Transverse colon (tissue), 4 donors: ENCODE measurements at regions not wholly inside any gene's neighbourhood (a gene's known extent, or its start where the extent isn't known, plus 50 kb on each side); places are given as distances from the start of the nearest gene placed in this dataset.

Experiments used
- DNase-seq: peaks from one replicate; pipeline ENCODE4 v3.0.0-alpha.2; 2019
- H3K27ac ChIP-seq, 4 donors: fragments of 200-600 bp; sonication (generic); 2 replicates each; pipeline ENCODE4 v1.5.1; 2016 to 2018; ENCODE audit warnings: inconsistent platforms in 4 of 4
- H3K27me3 ChIP-seq: fragments of 200-600 bp; sonication (generic); 2 replicates; pipeline ENCODE4 v1.5.1; 2017; ENCODE audit warnings: inconsistent platforms
- H3K36me3 ChIP-seq, 4 donors: fragments of 200-600 bp; sonication (generic); 2 replicates each; pipeline ENCODE4 v1.5.1; 2017 to 2019; ENCODE audit warnings: inconsistent platforms in 4 of 4
- H3K4me1 ChIP-seq, 4 donors: fragments of 200-600 bp; sonication (generic); 2 replicates each; pipeline ENCODE4 v1.5.1; 2017 to 2020; ENCODE audit warnings: inconsistent platforms in 4 of 4
- H3K4me3 ChIP-seq, 4 donors: fragments of 200-600 bp; sonication (generic); 1 replicate in 1 of 4; 2 replicates in 3 of 4; pipeline versions ENCODE4 v1.5.1 to v1.6.1; 2017 to 2019; ENCODE audit warnings: inconsistent platforms in 4 of 4
- H3K9me3 ChIP-seq, 2 donors: fragments of 200-600 bp; sonication (generic); 2 replicates each; pipeline ENCODE4 v1.5.1; 2017 to 2019; ENCODE audit warnings: inconsistent platforms in 2 of 2
- EP300 ChIP-seq: sonication (generic); formaldehyde crosslinking; IDR thresholded peaks from one replicate; pipeline ENCODE4 v1.6.1; 2017; ENCODE audit warnings: antibody characterized with exemption, low read depth
- POLR2A ChIP-seq: fragments of 450-650 bp; IDR thresholded peaks from one replicate; pipeline ENCODE4 v1.6.1; 2016; ENCODE audit warnings: antibody characterized with exemption, mild to moderate bottlenecking, moderate library complexity
- POLR2AphosphoS5 ChIP-seq, 3 donors: sonication (generic); formaldehyde crosslinking; IDR thresholded peaks; one replicate each; pipeline ENCODE4 v1.6.1; 2016; ENCODE audit warnings: antibody characterized with exemption in 3 of 3
- WGBS, 2 donors: methylation state at CpG; one replicate each; pipeline ENCODE4 v1.1.5; 2018; ENCODE audit warnings: low coverage in 1 of 2; 5-methylcytosine and 5-hydroxymethylcytosine counted together
- in situ Hi-C, 4 donors: fragments of 200-750 bp; cut with MboI; loops; one replicate each; pipeline versions ENCODE4 v1.15.0 to v1.15.1; 2017; ENCODE audit warnings: low sequenced_read_pairs in 3 of 4, low pct_ligation_motif_present in 1 of 4, low pct_unique_long_range_greater_than_20kb in 1 of 4
- intact Hi-C: fragments of 100-400 bp; cut with DNase I; formaldehyde crosslinking; loops from one replicate; pipeline ENCODE4 v1.15.1; 2023; ENCODE audit warnings: low total_unique reads
- TF ChIP-seq, protein P1 (sequence below), 5 experiments: fragments of 200-600 bp in 3 of 5; fragments of 450-650 bp in 2 of 5; sonication (generic) in 3 of 5; IDR thresholded peaks; 1 replicate in 2 of 5; 2 replicates in 3 of 5; pipeline ENCODE4 v1.5.1; 2016 to 2017; ENCODE audit warnings: antibody characterized with exemption in 5 of 5, inconsistent platforms in 3 of 5, mild to moderate bottlenecking in 2 of 5, moderate library complexity in 1 of 5

GRCh38 chr9:113786071-113786470 is 90.0 kb upstream of the ZNF618 start:
- Histone ChIP-seq H3K27ac (no peak overlapping the region), H3K4me3 (no peak overlapping the region), H3K4me1 (no peaks in the 10 kb centered on the region), H3K9me3 (no peaks in the 10 kb centered on the region), H3K36me3 (no peaks in the 10 kb centered on the region), H3K27me3 (no peaks in the 10 kb centered on the region)
- WGBS, 2 donors = 77% methylated on average over 4 of the region's 4 CpGs; no CpG with 5 or more reads in 1 of the 2 donors
- in situ Hi-C loops (no loop called here), intact Hi-C loops (no loop called here)
- TF ChIP-seq EP300 (no peak), POLR2A (no peak), POLR2AphosphoS5 (IDR thresholded peaks at IDR 0.05) (no peak)
- TF ChIP-seq, protein P1, sequence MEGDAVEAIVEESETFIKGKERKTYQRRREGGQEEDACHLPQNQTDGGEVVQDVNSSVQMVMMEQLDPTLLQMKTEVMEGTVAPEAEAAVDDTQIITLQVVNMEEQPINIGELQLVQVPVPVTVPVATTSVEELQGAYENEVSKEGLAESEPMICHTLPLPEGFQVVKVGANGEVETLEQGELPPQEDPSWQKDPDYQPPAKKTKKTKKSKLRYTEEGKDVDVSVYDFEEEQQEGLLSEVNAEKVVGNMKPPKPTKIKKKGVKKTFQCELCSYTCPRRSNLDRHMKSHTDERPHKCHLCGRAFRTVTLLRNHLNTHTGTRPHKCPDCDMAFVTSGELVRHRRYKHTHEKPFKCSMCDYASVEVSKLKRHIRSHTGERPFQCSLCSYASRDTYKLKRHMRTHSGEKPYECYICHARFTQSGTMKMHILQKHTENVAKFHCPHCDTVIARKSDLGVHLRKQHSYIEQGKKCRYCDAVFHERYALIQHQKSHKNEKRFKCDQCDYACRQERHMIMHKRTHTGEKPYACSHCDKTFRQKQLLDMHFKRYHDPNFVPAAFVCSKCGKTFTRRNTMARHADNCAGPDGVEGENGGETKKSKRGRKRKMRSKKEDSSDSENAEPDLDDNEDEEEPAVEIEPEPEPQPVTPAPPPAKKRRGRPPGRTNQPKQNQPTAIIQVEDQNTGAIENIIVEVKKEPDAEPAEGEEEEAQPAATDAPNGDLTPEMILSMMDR (IDR thresholded peaks at IDR 0.05) = no peak
- no peak for DNase-seq

- Histone ChIP-seq H3K4me1 (no peaks in the 10 kb centered on the region), H3K4me3 (no peak overlapping the region), H3K27ac (no peak overlapping the region), H3K9me3 (no peaks in the 10 kb centered on the region), H3K27me3 (no peaks in the 10 kb centered on the region), H3K36me3 (no peaks in the 10 kb centered on the region)
- whole genome bisulfite sequencing, 2 donors = 70 to 77% methylated on average over 2 to 8 of the region's 8 CpGs
- DNase-seq = no peak
- intact Hi-C loops = no loop called here
- in situ Hi-C loops = no loop called here
- TF ChIP-seq EP300 (no peak), POLR2AphosphoS5 (IDR thresholded peaks at IDR 0.05) (no peak), POLR2A (no peak)
- TF ChIP-seq, protein P1 (IDR thresholded peaks at IDR 0.05) = no peak
These were observed 88.2 kb upstream of the ZNF618 start for GRCh38 chr9:113787871-113788270.

DNA sequence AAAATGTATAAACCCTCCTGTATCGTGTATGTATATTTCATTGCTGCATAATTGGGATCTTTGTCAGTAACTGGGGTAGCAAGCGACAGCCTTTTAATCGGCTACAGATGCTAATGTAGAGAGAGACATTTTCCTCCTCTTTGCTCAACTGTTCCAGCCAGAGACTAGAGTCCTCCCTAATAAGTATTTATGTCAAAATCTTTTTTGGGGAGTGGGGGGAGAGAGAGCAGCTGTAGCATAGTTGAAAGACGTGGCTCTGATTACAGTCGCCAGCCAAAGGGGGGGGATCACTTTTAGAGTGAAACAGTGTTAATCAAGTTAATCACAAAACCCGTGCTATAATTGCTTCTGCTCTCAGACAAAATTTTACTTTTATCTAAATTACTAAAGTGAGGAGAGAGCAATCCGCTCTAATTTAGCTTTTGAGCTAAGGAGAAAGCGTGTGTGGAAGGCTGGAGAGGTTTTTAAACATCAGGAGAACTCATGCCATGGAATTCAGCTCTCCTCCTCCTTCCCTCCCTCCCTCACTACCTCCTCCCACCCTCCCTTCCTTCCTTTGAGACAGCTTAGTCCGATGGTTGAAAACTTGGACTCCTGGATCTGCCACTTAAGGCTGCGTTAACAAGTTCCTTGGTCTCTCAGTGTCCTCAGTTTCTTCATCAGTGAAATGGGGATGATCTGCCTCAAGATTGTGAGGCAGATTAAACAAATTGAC is 87.3 kb upstream of the ZNF618 start:
- Histone ChIP-seq H3K4me1 (no peaks in the 10 kb centered on the region), H3K27ac (no peak overlapping the region), H3K4me3 (no peak overlapping the region), H3K27me3 (no peaks in the 10 kb centered on the region), H3K9me3 (no peaks in the 10 kb centered on the region), H3K36me3 (no peaks in the 10 kb centered on the region)
- 51 to 88% methylated on average over 3 to 10 of the region's 10 CpGs for WGBS, 2 donors
- no peak for DNase-seq
- in situ Hi-C loops = no loop called here
- TF ChIP-seq, protein P1 (IDR thresholded peaks at IDR 0.05) = no peak
- no peak for TF ChIP-seq POLR2A
- no peak for TF ChIP-seq EP300
- no peak for TF ChIP-seq POLR2AphosphoS5 (IDR thresholded peaks at IDR 0.05)
- intact Hi-C loops = no loop called here

GRCh38 chr9:113790093-113790492 is 86.0 kb upstream of the ZNF618 start:
- WGBS, 2 donors = 92 to 100% methylated on average over 1 to 11 of the region's 11 CpGs
- no peaks in the 10 kb centered on the region for H3K4me1 ChIP-seq
- H3K27me3 ChIP-seq = no peaks in the 10 kb centered on the region
- H3K4me3 ChIP-seq = no peak overlapping the region
- H3K36me3 ChIP-seq = no peaks in the 10 kb centered on the region
- no peak for DNase-seq
- in situ Hi-C loops = no loop called here
- no peaks in the 10 kb centered on the region for H3K9me3 ChIP-seq
- intact Hi-C loops = no loop called here
- no peak overlapping the region for H3K27ac ChIP-seq
- TF ChIP-seq POLR2A (no peak), EP300 (no peak), POLR2AphosphoS5 (IDR thresholded peaks at IDR 0.05) (no peak)
- TF ChIP-seq, protein P1 (IDR thresholded peaks at IDR 0.05) = no peak
